A673 (cell line): ENCODE measurements at regions not wholly inside any gene's neighbourhood (a gene's known extent, or its start where the extent isn't known, plus 50 kb on each side); places are given as distances from the start of the nearest gene placed in this dataset.
A peak's percentile ranks its signal among the peaks of the same experiment; 100 is the strongest.

ENCODE experiments used
- BruUV-seq: library from RNA; stranded (reverse); fragments of 400-500 nt; replicated peaks from 2 replicates; lab custom pipeline; 2021; lab: Mats Ljungman, UMichigan
- CTCF ChIA-PET: fragments of 300-600 bp; sonication (Branson Sonifier 250); formaldehyde crosslinking; loops from one replicate; lab custom pipeline; 2022; ENCODE audit warnings: antibody characterized with exemption; lab: Charles Lee
- POLR2A ChIA-PET: fragments of 300-600 bp; sonication (Branson Sonifier 250); formaldehyde crosslinking; loops from one replicate; lab custom pipeline; 2022; ENCODE audit warnings: antibody characterized with exemption; ENCODE audit not compliant: low non-redundant PET; lab: Charles Lee
- DNase-seq: peaks from one replicate; pipeline ENCODE4 v3.0.0-alpha.2; 2015; ENCODE audit warnings: low spot score
- H3K27ac ChIP-seq: fragments of 200-600 bp; sonication (generic); 2 replicates; pipeline ENCODE4 v1.5.1; 2016; ENCODE audit warnings: mixed run types, low read depth, mild to moderate bottlenecking, mixed read lengths, antibody characterized with exemption, low read length; ENCODE audit not compliant: poor library complexity, severe bottlenecking
- H3K27me3 ChIP-seq: fragments of 200-600 bp; sonication (generic); replicated peaks from 2 replicates; pipeline ENCODE4 v1.6.1; 2017; ENCODE audit warnings: mixed run types, low read depth, mild to moderate bottlenecking, mixed read lengths, antibody characterized with exemption, low read length; ENCODE audit not compliant: insufficient read depth, poor library complexity
- H3K36me3 ChIP-seq: fragments of 200-600 bp; sonication (generic); 2 replicates; pipeline ENCODE4 v1.6.1; 2016; ENCODE audit warnings: mixed run types, mild to moderate bottlenecking, mixed read lengths, antibody characterized with exemption, low read length; ENCODE audit not compliant: insufficient read depth, poor library complexity, severe bottlenecking
- H3K4me1 ChIP-seq: fragments of 200-600 bp; sonication (generic); 2 replicates; pipeline ENCODE4 v1.6.1; 2017; ENCODE audit warnings: mixed run types, mild to moderate bottlenecking, mixed read lengths, antibody characterized with exemption, low read length; ENCODE audit not compliant: insufficient read depth, poor library complexity, severe bottlenecking
- H3K4me3 ChIP-seq: fragments of 200-600 bp; sonication (generic); 2 replicates; pipeline ENCODE4 v1.5.1; 2016; ENCODE audit warnings: low read depth, mixed run types, mild to moderate bottlenecking, mixed read lengths, low read length; ENCODE audit not compliant: poor library complexity, severe bottlenecking
- H3K9me3 ChIP-seq: fragments of 200-600 bp; sonication (generic); 2 replicates; pipeline ENCODE4 v1.6.1; 2016; ENCODE audit warnings: mixed run types, low read depth, mild to moderate bottlenecking, mixed read lengths, antibody characterized with exemption, low read length; ENCODE audit not compliant: poor library complexity, severe bottlenecking
- EZH2 ChIP-seq: fragments of 200-600 bp; sonication (generic); IDR thresholded peaks from 2 replicates; pipeline ENCODE4 v1.6.1; 2017; ENCODE audit warnings: borderline replicate concordance, low read depth, mild to moderate bottlenecking, mixed read lengths, antibody characterized with exemption, low read length; ENCODE audit not compliant: poor library complexity, severe bottlenecking
- intact Hi-C: fragments of 100-400 bp; cut with micrococcal nuclease; formaldehyde crosslinking; loops from one replicate; pipeline ENCODE4 v1.10.0; 2022; ENCODE audit not compliant: unreplicated experiment
- TF ChIP-seq, protein P1 (sequence below): fragments of 300-800, 200-600 bp; sonication (generic); conservative IDR thresholded peaks from 2 replicates; pipeline ENCODE4 v1.5.1; 2017; ENCODE audit warnings: low read depth, mild to moderate bottlenecking, antibody characterized with exemption, low read length, moderate library complexity, mixed read lengths

DNA sequence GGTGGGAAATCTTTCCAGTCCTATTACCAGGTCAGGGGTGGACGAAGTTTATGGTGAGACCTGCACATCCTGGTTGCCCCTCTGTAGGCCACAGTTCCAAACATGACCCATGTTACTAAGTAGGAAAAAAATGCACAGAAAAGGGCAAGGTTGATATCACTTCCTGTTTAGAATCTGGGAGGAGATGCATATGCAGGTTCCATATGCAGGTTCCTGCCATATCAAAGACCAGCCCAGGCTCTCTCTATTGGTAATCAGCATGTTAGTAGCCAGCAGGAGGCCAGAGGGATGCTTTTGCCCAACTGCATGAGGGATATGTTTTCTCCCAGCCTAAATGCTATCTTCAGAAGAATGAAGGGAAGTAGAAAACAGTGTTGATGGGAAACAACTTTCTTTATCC, 657.2 kb downstream of the ANKRD50 start:
- Histone ChIP-seq H3K9me3 (no peaks in the 10 kb centered on the region), H3K4me3 (no peak overlapping the region), H3K27ac (no peak overlapping the region), H3K36me3 (no peaks in the 10 kb centered on the region), H3K27me3 (no peaks in the 10 kb centered on the region), H3K4me1 (no peaks in the 10 kb centered on the region)
- DNase-seq: no peak
- ChIA-PET CTCF (no interaction called here), POLR2A (no interaction called here)
- no peak for TF ChIP-seq EZH2
- TF ChIP-seq, protein P1, sequence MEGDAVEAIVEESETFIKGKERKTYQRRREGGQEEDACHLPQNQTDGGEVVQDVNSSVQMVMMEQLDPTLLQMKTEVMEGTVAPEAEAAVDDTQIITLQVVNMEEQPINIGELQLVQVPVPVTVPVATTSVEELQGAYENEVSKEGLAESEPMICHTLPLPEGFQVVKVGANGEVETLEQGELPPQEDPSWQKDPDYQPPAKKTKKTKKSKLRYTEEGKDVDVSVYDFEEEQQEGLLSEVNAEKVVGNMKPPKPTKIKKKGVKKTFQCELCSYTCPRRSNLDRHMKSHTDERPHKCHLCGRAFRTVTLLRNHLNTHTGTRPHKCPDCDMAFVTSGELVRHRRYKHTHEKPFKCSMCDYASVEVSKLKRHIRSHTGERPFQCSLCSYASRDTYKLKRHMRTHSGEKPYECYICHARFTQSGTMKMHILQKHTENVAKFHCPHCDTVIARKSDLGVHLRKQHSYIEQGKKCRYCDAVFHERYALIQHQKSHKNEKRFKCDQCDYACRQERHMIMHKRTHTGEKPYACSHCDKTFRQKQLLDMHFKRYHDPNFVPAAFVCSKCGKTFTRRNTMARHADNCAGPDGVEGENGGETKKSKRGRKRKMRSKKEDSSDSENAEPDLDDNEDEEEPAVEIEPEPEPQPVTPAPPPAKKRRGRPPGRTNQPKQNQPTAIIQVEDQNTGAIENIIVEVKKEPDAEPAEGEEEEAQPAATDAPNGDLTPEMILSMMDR: no peak
- intact Hi-C loops: no loop called here
- no TSS peak for BruUV-seq

DNA sequence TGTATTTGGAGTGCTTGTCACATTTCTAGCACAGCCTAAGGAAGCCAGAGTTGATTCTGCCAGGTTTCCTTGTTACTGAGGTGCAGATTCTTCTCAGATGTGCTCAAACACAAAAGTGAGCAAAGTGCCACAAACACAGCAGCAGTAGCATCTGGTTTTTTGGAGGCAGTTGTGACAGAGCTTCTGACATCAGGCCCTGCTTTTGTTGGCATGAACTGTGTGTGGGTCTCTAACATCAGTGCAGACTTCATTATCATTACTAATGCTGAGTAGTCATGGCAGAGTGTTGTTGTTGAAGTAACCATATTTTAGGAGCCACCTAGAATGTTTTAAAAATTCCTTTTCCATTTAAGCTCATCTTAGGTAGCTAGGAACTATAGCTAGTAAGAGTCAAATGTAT, 656.6 kb downstream of the ANKRD50 start:
- DNase-seq: no peak
- Histone ChIP-seq H3K36me3 (no peaks in the 10 kb centered on the region), H3K27me3 (no peaks in the 10 kb centered on the region), H3K4me1 (no peaks in the 10 kb centered on the region), H3K4me3 (no peak overlapping the region), H3K27ac (no peak overlapping the region), H3K9me3 (no peaks in the 10 kb centered on the region)
- BruUV-seq: no TSS peak
- CTCF ChIA-PET: no interaction called here
- no peak for TF ChIP-seq EZH2
- TF ChIP-seq, protein P1: no peak
- POLR2A ChIA-PET: no interaction called here
- intact Hi-C loops: no loop called here

DNA sequence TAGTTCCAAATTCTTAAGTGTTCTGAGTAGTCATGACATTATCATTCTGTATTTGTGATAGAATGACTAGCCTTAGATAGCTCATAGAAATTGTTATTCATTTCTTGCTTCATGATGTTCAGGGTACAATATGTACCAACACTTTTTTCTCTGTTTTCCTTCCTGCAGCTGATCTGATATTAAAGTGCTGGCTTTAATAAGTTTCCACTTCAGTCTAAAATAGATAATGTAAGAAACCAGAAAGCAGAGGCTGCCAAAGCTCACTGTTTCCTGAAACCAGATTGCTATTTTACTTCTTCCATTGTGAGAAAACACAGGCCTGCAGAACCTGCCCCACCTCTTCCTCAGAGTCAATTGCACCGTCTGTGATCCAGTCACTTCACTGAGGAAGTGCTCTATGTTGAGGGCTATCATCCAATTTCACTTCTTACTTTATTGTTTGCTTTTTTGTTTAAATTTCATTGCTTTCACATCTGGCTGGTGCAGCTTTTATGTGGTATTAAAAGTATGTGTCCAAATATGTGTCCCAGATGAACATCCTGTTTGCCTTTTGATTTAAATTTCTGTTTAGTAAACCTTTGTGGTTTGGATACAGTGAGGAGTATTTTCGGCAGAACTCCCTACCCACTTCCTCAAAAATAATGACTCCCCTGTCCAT, 652.1 kb downstream of the ANKRD50 start:
- H3K27me3 ChIP-seq: no peaks in the 10 kb centered on the region
- no peak overlapping the region for H3K4me3 ChIP-seq
- BruUV-seq: no TSS peak

More for the DNA sequence above, 652.1 kb downstream of the ANKRD50 start:
- no peaks in the 10 kb centered on the region for H3K9me3 ChIP-seq
- DNase-seq: peak; percentile 3
- ChIA-PET POLR2A (no interaction called here), CTCF (no interaction called here)
- H3K36me3 ChIP-seq: no peaks in the 10 kb centered on the region
- no peaks in the 10 kb centered on the region for H3K4me1 ChIP-seq
- no peak overlapping the region for H3K27ac ChIP-seq
- no peak for TF ChIP-seq EZH2
- TF ChIP-seq, protein P1: no peak
- intact Hi-C loops: no loop called here
